Neuronal stem cell (in vitro differentiated cells): ENCODE measurements at regions not wholly inside any gene's neighbourhood (a gene's known extent, or its start where the extent isn't known, plus 50 kb on each side); places are given as distances from the start of the nearest gene placed in this dataset.

Experiments used
- DNase-seq: peaks from one replicate; pipeline ENCODE4 v3.0.0-alpha.2; 2013; ENCODE audit warnings: low spot score
- H2AFZ ChIP-seq: one replicate; pipeline ENCODE4 v1.6.1; 2013; ENCODE audit warnings: mild to moderate bottlenecking, low read length, inconsistent platforms
- H2AK5ac ChIP-seq: 2 replicates; pipeline ENCODE4 v1.6.1; 2013; ENCODE audit warnings: low read depth, mild to moderate bottlenecking, inconsistent platforms, low read length, moderate library complexity, mixed read lengths
- H2BK120ac ChIP-seq: 2 replicates; pipeline ENCODE4 v1.6.1; 2013; ENCODE audit warnings: low read depth, mild to moderate bottlenecking, inconsistent platforms, low read length, moderate library complexity, mixed read lengths
- H2BK12ac ChIP-seq: one replicate; pipeline ENCODE4 v1.6.1; 2013; ENCODE audit warnings: low read length, inconsistent platforms
- H2BK15ac ChIP-seq: 2 replicates; pipeline ENCODE4 v1.6.1; 2013; ENCODE audit warnings: mild to moderate bottlenecking, low read length, inconsistent platforms, mixed read lengths
- H2BK5ac ChIP-seq: one replicate; pipeline ENCODE4 v1.6.1; 2013; ENCODE audit warnings: inconsistent platforms, mild to moderate bottlenecking, low read length, moderate library complexity
- H3K14ac ChIP-seq: one replicate; pipeline ENCODE4 v1.6.1; 2013; ENCODE audit warnings: low read length, inconsistent platforms
- H3K18ac ChIP-seq: 2 replicates; pipeline ENCODE4 v1.6.1; 2013; ENCODE audit warnings: low read length, inconsistent platforms
- H3K23ac ChIP-seq: 2 replicates; pipeline ENCODE4 v1.6.1; 2013; ENCODE audit warnings: low read depth, mild to moderate bottlenecking, mixed read lengths, low read length, inconsistent platforms; ENCODE audit not compliant: poor library complexity
- H3K27ac ChIP-seq: replicated peaks from 3 replicates; pipeline ENCODE4 v1.5.1; 2013; ENCODE audit warnings: low read length, inconsistent platforms
- H3K27me3 ChIP-seq, 3 experiments: 2 replicates each; pipeline ENCODE4 v1.6.1; 2013; ENCODE audit warnings: low read length in 3 of 3, mild to moderate bottlenecking in 2 of 3, inconsistent platforms in 1 of 3, low read depth in 1 of 3, mixed read lengths in 1 of 3, moderate library complexity in 1 of 3; ENCODE audit not compliant: control insufficient read depth in 3 of 3, insufficient read depth in 3 of 3
- H3K36me3 ChIP-seq, 2 donors: replicated peaks in 1 of 2; 2 replicates each; pipeline ENCODE4 v1.6.1; 2013; ENCODE audit warnings: low read length in 2 of 2; ENCODE audit not compliant: control insufficient read depth in 2 of 2, insufficient read depth in 2 of 2
- H3K4ac ChIP-seq: 2 replicates; pipeline ENCODE4 v1.6.1; 2013; ENCODE audit warnings: inconsistent platforms, mild to moderate bottlenecking, low read length, moderate library complexity
- H3K4me1 ChIP-seq, 2 donors: 1 replicate in 1 of 2; 2 replicates in 1 of 2; pipeline ENCODE4 v1.6.1; 2013; ENCODE audit warnings: low read length in 2 of 2, low read depth in 1 of 2; ENCODE audit not compliant: control insufficient read depth in 2 of 2, insufficient read depth in 1 of 2
- H3K4me2 ChIP-seq: one replicate; pipeline ENCODE4 v1.6.1; 2013; ENCODE audit warnings: mild to moderate bottlenecking, low read length, inconsistent platforms; ENCODE audit not compliant: insufficient read depth, poor library complexity, severe bottlenecking
- H3K4me3 ChIP-seq, 2 donors: 2 replicates each; pipeline ENCODE4 v1.5.1; 2013; ENCODE audit warnings: low read length in 2 of 2, mild to moderate bottlenecking in 2 of 2, inconsistent platforms in 1 of 2, moderate library complexity in 1 of 2
- H3K79me1 ChIP-seq: one replicate; pipeline ENCODE4 v1.6.1; 2013; ENCODE audit warnings: low read depth, mild to moderate bottlenecking, inconsistent platforms, low read length, moderate library complexity
- H3K9ac ChIP-seq: one replicate; pipeline ENCODE4 v1.6.1; 2013; ENCODE audit warnings: mild to moderate bottlenecking, low read depth, low read length, inconsistent platforms; ENCODE audit not compliant: poor library complexity
- H3K9me3 ChIP-seq, 2 donors: replicated peaks in 1 of 2; 2 replicates each; pipeline versions ENCODE3 to v1.6.1; 2013; ENCODE audit warnings: low read length in 2 of 2, mild to moderate bottlenecking in 2 of 2, inconsistent platforms in 1 of 2, low read depth in 1 of 2, mixed read lengths in 1 of 2, moderate library complexity in 1 of 2; ENCODE audit not compliant: control insufficient read depth in 2 of 2, insufficient read depth in 1 of 2
- H4K8ac ChIP-seq: one replicate; pipeline ENCODE4 v1.6.1; 2013; ENCODE audit warnings: low read depth, mild to moderate bottlenecking, inconsistent platforms, low read length, moderate library complexity
- H4K91ac ChIP-seq: one replicate; pipeline ENCODE4 v1.6.1; 2013; ENCODE audit warnings: low read length, low read depth, mild to moderate bottlenecking, inconsistent platforms; ENCODE audit not compliant: poor library complexity
- WGBS, 2 donors: extraction: QIAGEN DNeasy Blood & Tissue Kit; methylation state at CpG; one replicate each; pipeline ENCODE4 v1.1.7; 2013; ENCODE audit warnings: missing lambda C conversion rate in 2 of 2, mixed read lengths in 1 of 2; ENCODE audit not compliant: insufficient read length in 2 of 2, insufficient replicate concordance in 1 of 2; ENCODE audit errors: extremely low coverage in 2 of 2; 5-methylcytosine and 5-hydroxymethylcytosine counted together

DNA sequence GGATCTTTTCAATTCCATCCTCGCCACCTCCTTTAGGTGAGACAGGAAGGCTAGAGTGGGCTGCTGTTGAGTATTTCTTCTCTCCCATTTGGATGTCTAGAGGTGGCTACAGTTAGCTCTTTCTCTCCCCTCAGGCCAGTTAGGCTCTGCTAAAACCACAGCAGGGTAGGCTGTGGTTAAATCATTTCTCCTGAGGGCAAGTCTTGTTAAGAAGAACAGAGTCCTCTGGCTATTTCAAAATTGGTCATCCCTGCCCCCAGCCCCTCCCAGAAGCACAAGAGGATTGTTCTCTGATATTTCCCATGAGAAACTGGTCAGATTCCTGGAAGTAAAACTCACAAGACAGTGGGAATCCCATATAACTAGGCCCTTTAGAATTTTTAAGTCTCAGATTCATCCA lies 1359.5 kb downstream of the TECRL start:
- no peak overlapping the region for H3K18ac ChIP-seq
- no peak overlapping the region for H2BK12ac ChIP-seq
- DNase-seq, result no peak
- no peak overlapping the region for H4K8ac ChIP-seq
- no peak overlapping the region for H3K4me3 ChIP-seq
- H3K23ac ChIP-seq, result no peak overlapping the region
- H2AK5ac ChIP-seq, result no peak overlapping the region
- H3K14ac ChIP-seq, result no peak overlapping the region
- no peak overlapping the region for H3K4ac ChIP-seq
- peak overlapping the region; percentile 64 for H2AFZ ChIP-seq
- no peak overlapping the region for H2BK120ac ChIP-seq
- H4K91ac ChIP-seq, result no peak overlapping the region
- H3K4me2 ChIP-seq, result no peak overlapping the region
- no peaks in the 10 kb centered on the region for H3K27me3 ChIP-seq
- H3K79me1 ChIP-seq, result no peaks in the 10 kb centered on the region
- no peak overlapping the region for H2BK15ac ChIP-seq
- H3K27ac ChIP-seq, result no peak overlapping the region
- H3K4me1 ChIP-seq, result no peaks in the 10 kb centered on the region
- H3K36me3 ChIP-seq, result no peaks in the 10 kb centered on the region
- H2BK5ac ChIP-seq, result no peak overlapping the region
- no peak overlapping the region for H3K9ac ChIP-seq
- no CpG with 5 or more reads among the region's 1 CpG for WGBS, 2 donors
- no peaks in the 10 kb centered on the region for H3K9me3 ChIP-seq

GRCh38 chr4:63049278-63049677 lies 1360.0 kb downstream of the TECRL start:
- DNase-seq, result no peak
- no peak overlapping the region for H2BK120ac ChIP-seq
- H3K27me3 ChIP-seq, result no peaks in the 10 kb centered on the region
- H2AFZ ChIP-seq, result peak overlapping the region; percentile 64
- no peaks in the 10 kb centered on the region for H3K79me1 ChIP-seq
- H3K9me3 ChIP-seq, result no peaks in the 10 kb centered on the region
- no peak overlapping the region for H4K91ac ChIP-seq
- no peak overlapping the region for H3K4me2 ChIP-seq
- no peak overlapping the region for H3K4me3 ChIP-seq
- no peak overlapping the region for H3K14ac ChIP-seq
- no peak overlapping the region for H3K27ac ChIP-seq
- H2AK5ac ChIP-seq, result no peak overlapping the region
- H3K18ac ChIP-seq, result no peak overlapping the region
- no peak overlapping the region for H2BK15ac ChIP-seq
- H3K9ac ChIP-seq, result no peak overlapping the region
- WGBS, 2 donors, result no CpG with 5 or more reads among the region's 1 CpG
- no peaks in the 10 kb centered on the region for H3K36me3 ChIP-seq
- no peaks in the 10 kb centered on the region for H3K4me1 ChIP-seq
- H2BK5ac ChIP-seq, result no peak overlapping the region
- no peak overlapping the region for H2BK12ac ChIP-seq
- no peak overlapping the region for H4K8ac ChIP-seq
- H3K23ac ChIP-seq, result no peak overlapping the region
- H3K4ac ChIP-seq, result no peak overlapping the region

- H3K9ac ChIP-seq, result no peak overlapping the region
- H3K27me3 ChIP-seq, result no peaks in the 10 kb centered on the region
- no peak overlapping the region for H2AFZ ChIP-seq
- no peak overlapping the region for H4K91ac ChIP-seq
- no peak overlapping the region for H3K14ac ChIP-seq
- no peaks in the 10 kb centered on the region for H3K79me1 ChIP-seq
- no peak overlapping the region for H3K23ac ChIP-seq
- no peaks in the 10 kb centered on the region for H3K36me3 ChIP-seq
- no peak overlapping the region for H3K4me2 ChIP-seq
- no peaks in the 10 kb centered on the region for H3K9me3 ChIP-seq
- no peak for DNase-seq
- no peak overlapping the region for H3K4me3 ChIP-seq
- H2BK120ac ChIP-seq, result no peak overlapping the region
- no peak overlapping the region for H3K18ac ChIP-seq
- H2AK5ac ChIP-seq, result no peak overlapping the region
- no peak overlapping the region for H3K27ac ChIP-seq
- no peak overlapping the region for H2BK15ac ChIP-seq
- no peak overlapping the region for H4K8ac ChIP-seq
- H2BK5ac ChIP-seq, result no peak overlapping the region
- no peaks in the 10 kb centered on the region for H3K4me1 ChIP-seq
- H3K4ac ChIP-seq, result no peak overlapping the region
- no peak overlapping the region for H2BK12ac ChIP-seq
- WGBS, 2 donors, result no CpG with 5 or more reads among the region's 8 CpGs
Measured at GRCh38 chr4:63036159-63036866, 1372.9 kb downstream of the TECRL start.

DNA sequence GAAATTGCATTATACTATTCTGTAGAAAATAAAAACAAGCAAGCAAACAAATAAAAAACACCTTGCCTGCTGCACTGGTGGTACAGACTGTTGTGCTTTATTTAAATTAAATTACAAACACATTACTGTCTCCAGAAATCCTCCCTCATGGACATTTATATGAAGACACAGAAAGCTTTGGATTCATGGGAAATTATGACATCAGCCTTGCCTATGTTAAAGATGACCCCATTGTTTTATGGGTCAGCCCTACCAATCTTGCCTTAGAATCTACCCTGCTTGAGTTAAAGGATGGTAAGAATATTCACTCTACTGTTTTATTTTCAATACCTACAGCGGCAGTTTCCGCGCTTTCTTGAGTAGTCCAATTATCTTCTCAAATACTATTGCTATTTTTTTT lies 1379.9 kb downstream of the TECRL start:
- Histone ChIP-seq H3K4me1 (no peaks in the 10 kb centered on the region), H3K4me2 (no peak overlapping the region), H2AFZ (no peak overlapping the region), H3K27me3 (no peaks in the 10 kb centered on the region), H3K23ac (no peak overlapping the region), H2BK15ac (no peak overlapping the region), H3K4me3 (no peak overlapping the region), H4K91ac (no peak overlapping the region), H2BK120ac (no peak overlapping the region), H2BK5ac (no peak overlapping the region), H3K4ac (no peak overlapping the region), H3K14ac (no peak overlapping the region), H2BK12ac (no peak overlapping the region), H3K79me1 (no peaks in the 10 kb centered on the region), H3K18ac (no peak overlapping the region), H4K8ac (no peak overlapping the region), H3K9me3 (no peaks in the 10 kb centered on the region), H2AK5ac (no peak overlapping the region), H3K27ac (no peak overlapping the region), H3K9ac (no peak overlapping the region), H3K36me3 (no peaks in the 10 kb centered on the region)
- no peak for DNase-seq
- WGBS, 2 donors, result no CpG with 5 or more reads among the region's 3 CpGs
